ENCODE measurements at regions not wholly inside any gene's neighbourhood (a gene's known extent, or its start where the extent isn't known, plus 50 kb on each side); places are given as distances from the start of the nearest gene placed in this dataset.

GRCh38 chr9:115211413-115212124, 93.6 kb upstream of the TNC start:
- TF ChIP-seq YY1 (IDR thresholded peaks at IDR 0.05; ENCODE audit: low read depth) = no peak
- no peak for TF ChIP-seq EP300 (IDR thresholded peaks at IDR 0.05; ENCODE audit: borderline replicate concordance)
- no peak for TF ChIP-seq TAF1 (IDR thresholded peaks at IDR 0.05; ENCODE audit: low read depth)
- TF ChIP-seq CEBPB (IDR thresholded peaks at IDR 0.05) = no peak
- no peak for TF ChIP-seq NFIC (IDR thresholded peaks at IDR 0.05)
- TF ChIP-seq MAX (IDR thresholded peaks at IDR 0.05) = no peak
- TF ChIP-seq FOXM1 (IDR thresholded peaks at IDR 0.05; ENCODE audit: borderline replicate concordance, low read depth) = no peak
- no peak for TF ChIP-seq ZBTB7A (IDR thresholded peaks at IDR 0.05; ENCODE audit: low read depth)

- TF ChIP-seq FOXM1 (IDR thresholded peaks at IDR 0.05; ENCODE audit: borderline replicate concordance, low read depth) (no peak), TCF12 (IDR thresholded peaks at IDR 0.05; ENCODE audit: low read depth) (no peak), EP300 (IDR thresholded peaks at IDR 0.05; ENCODE audit: borderline replicate concordance) (no peak), ZBTB7A (IDR thresholded peaks at IDR 0.05; ENCODE audit: low read depth) (no peak), CREB1 (IDR thresholded peaks at IDR 0.05; ENCODE audit: low read depth) (no peak), MAX (IDR thresholded peaks at IDR 0.05) (no peak), NFIC (IDR thresholded peaks at IDR 0.05) (no peak), USF1 (IDR thresholded peaks at IDR 0.05) (no peak), REST (IDR thresholded peaks at IDR 0.05; ENCODE audit: low read depth) (no peak), RAD21 (IDR thresholded peaks at IDR 0.05; ENCODE audit: low read depth) (no peak), TAF1 (IDR thresholded peaks at IDR 0.05; ENCODE audit: low read depth) (no peak), TEAD4 (IDR thresholded peaks at IDR 0.05) (no peak), CEBPB (IDR thresholded peaks at IDR 0.05) (no peak), EGR1 (IDR thresholded peaks at IDR 0.05) (no peak), YY1 (IDR thresholded peaks at IDR 0.05; ENCODE audit: low read depth) (no peak)
Observed at GRCh38 chr9:115212125-115212605, 94.2 kb upstream of the TNC start.

- no peak for TF ChIP-seq CEBPB (IDR thresholded peaks at IDR 0.05)
- no peak for TF ChIP-seq MAX (IDR thresholded peaks at IDR 0.05)
- TF ChIP-seq FOXM1 (IDR thresholded peaks at IDR 0.05; ENCODE audit: borderline replicate concordance, low read depth) = no peak
- no peak for TF ChIP-seq RAD21 (IDR thresholded peaks at IDR 0.05; ENCODE audit: low read depth)
- TF ChIP-seq REST (IDR thresholded peaks at IDR 0.05; ENCODE audit: low read depth) = no peak
- no peak for TF ChIP-seq YY1 (IDR thresholded peaks at IDR 0.05; ENCODE audit: low read depth)
Observed at GRCh38 chr9:115212832-115213231, 94.9 kb upstream of the TNC start.

GRCh38 chr9:115213818-115214334, 95.9 kb upstream of the TNC start:
- TF ChIP-seq RAD21 (IDR thresholded peaks at IDR 0.05; ENCODE audit: low read depth) (no peak), TCF12 (IDR thresholded peaks at IDR 0.05; ENCODE audit: low read depth) (no peak), REST (IDR thresholded peaks at IDR 0.05; ENCODE audit: low read depth) (no peak), YY1 (IDR thresholded peaks at IDR 0.05; ENCODE audit: low read depth) (no peak), CEBPB (IDR thresholded peaks at IDR 0.05) (peak; percentile 83), USF1 (IDR thresholded peaks at IDR 0.05) (no peak), ZBTB7A (IDR thresholded peaks at IDR 0.05; ENCODE audit: low read depth) (no peak), TEAD4 (IDR thresholded peaks at IDR 0.05) (peak; percentile 40; the same call in 1 of the 2 replicates), FOXM1 (IDR thresholded peaks at IDR 0.05; ENCODE audit: borderline replicate concordance, low read depth) (peak; percentile 48; the same call in 1 of the 2 replicates), TAF1 (IDR thresholded peaks at IDR 0.05; ENCODE audit: low read depth) (no peak), EP300 (IDR thresholded peaks at IDR 0.05; ENCODE audit: borderline replicate concordance) (peak; percentile 66), MAX (IDR thresholded peaks at IDR 0.05) (no peak), EGR1 (IDR thresholded peaks at IDR 0.05) (no peak)
